Calu3 (cell line): ENCODE measurements at regions not wholly inside any gene's neighbourhood (a gene's known extent, or its start where the extent isn't known, plus 50 kb on each side); places are given as distances from the start of the nearest gene placed in this dataset.

Experiments used
- BruUV-seq: library from RNA; stranded (reverse); fragments of 400-500 nt; replicated peaks from 2 replicates; lab custom pipeline; 2021; lab: Mats Ljungman, UMichigan
- CTCF ChIA-PET: fragments of 300-600 bp; sonication (Branson Sonifier 250); formaldehyde crosslinking; loops from one replicate; lab custom pipeline; 2022; ENCODE audit warnings: antibody characterized with exemption; lab: Charles Lee
- DNase-seq: peaks from one replicate; pipeline ENCODE4 v3.0.0; 2022
- H3K27ac Mint-ChIP-seq: one replicate; pipeline ENCODE4 v1.8.0; 2022; ENCODE audit warnings: mixed read lengths; ENCODE audit not compliant: unreplicated experiment
- H3K27me3 Mint-ChIP-seq: one replicate; pipeline ENCODE4 v1.8.0; 2022; ENCODE audit warnings: mixed read lengths; ENCODE audit not compliant: unreplicated experiment
- H3K36me3 Mint-ChIP-seq: one replicate; pipeline ENCODE4 v1.8.0; 2022; ENCODE audit warnings: mild to moderate bottlenecking, moderate library complexity, mixed read lengths; ENCODE audit not compliant: insufficient read depth, unreplicated experiment
- H3K4me1 Mint-ChIP-seq: one replicate; pipeline ENCODE4 v1.8.0; 2022; ENCODE audit warnings: mild to moderate bottlenecking, low read depth, mixed read lengths; ENCODE audit not compliant: unreplicated experiment
- H3K4me3 Mint-ChIP-seq: one replicate; pipeline ENCODE4 v1.8.0; 2022; ENCODE audit warnings: mild to moderate bottlenecking, low read depth, moderate library complexity, mixed read lengths; ENCODE audit not compliant: unreplicated experiment
- H3K9me3 Mint-ChIP-seq: one replicate; pipeline ENCODE4 v1.8.0; 2022; ENCODE audit warnings: low read depth, mixed read lengths; ENCODE audit not compliant: unreplicated experiment
- CTCF ChIP-seq: fragments of 200-600 bp; IDR thresholded peaks from one replicate; pipeline ENCODE4 v1.8.0; 2022; ENCODE audit warnings: antibody characterized with exemption; ENCODE audit not compliant: unreplicated experiment
- intact Hi-C: fragments of 100-400 bp; cut with micrococcal nuclease; formaldehyde crosslinking; loops from one replicate; pipeline ENCODE4 v1.10.0; 2022; ENCODE audit not compliant: unreplicated experiment

DNA sequence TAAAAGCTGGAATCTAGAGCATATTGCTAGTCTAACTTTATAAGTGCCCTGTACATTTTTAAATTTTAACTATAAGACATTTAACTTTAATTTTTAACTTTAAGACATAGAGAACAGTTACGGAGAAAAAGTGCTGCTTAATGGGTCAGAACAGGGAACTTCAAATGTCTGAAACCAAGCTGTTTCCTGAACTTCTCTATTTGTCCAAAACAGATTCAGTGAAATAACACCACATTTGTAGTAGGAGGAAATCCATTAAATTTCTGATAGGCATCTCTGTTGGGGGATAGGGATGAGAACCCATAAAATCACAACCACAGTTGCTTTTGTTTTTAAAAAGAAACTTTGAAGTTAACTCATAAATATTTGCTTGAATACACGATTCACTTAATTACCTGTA, 170.8 kb upstream of the ANK3 start:
- BruUV-seq: no TSS peak
- intact Hi-C loops: no loop called here
- no peak for DNase-seq
- Mint-ChIP-seq H3K36me3 (no peaks in the 10 kb centered on the region), H3K27me3 (no peaks in the 10 kb centered on the region), H3K4me3 (no peak overlapping the region), H3K27ac (no peak overlapping the region), H3K9me3 (peaks cover under 1% of the 10 kb centered on the region), H3K4me1 (peaks cover 6% of the 10 kb centered on the region)
- no peak for TF ChIP-seq CTCF
- CTCF ChIA-PET: no interaction called here

GRCh38 chr10:60555700-60556099, 166.0 kb upstream of the ANK3 start:
- CTCF ChIA-PET: no interaction called here

DNA sequence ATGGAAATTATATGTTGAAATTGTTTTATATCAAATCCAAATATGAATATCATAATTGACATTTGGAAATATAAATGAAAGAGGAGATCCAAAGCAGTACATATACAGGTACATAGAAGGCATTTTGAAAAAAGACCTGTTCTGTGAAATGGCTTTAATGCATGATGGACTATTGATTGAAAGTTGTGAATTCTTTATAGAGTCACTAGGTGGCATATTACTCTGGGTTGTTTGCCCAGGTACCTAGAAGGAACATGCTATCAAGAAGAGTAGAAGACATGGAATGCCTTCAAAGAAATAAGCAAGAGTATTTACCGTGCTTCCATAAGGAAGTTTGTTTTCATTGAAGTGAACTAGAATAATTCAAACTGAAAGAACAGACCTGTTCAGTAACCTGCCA, 160.0 kb upstream of the ANK3 start:
- Mint-ChIP-seq H3K4me3 (no peak overlapping the region), H3K27ac (no peak overlapping the region), H3K36me3 (no peaks in the 10 kb centered on the region), H3K4me1 (no peaks in the 10 kb centered on the region), H3K9me3 (no peaks in the 10 kb centered on the region), H3K27me3 (no peaks in the 10 kb centered on the region)
- intact Hi-C loops: loop anchor here (1.0 to 2.0 kb wide), 3 partner anchors 98 to 219 kb away; no protein-coding TSS in a partner anchor
- BruUV-seq: no TSS peak
- peak; percentile 5 for DNase-seq
- peak; percentile 62 for TF ChIP-seq CTCF
- CTCF ChIA-PET: interaction anchor here (0.6 kb wide), 2 partner anchors 40 to 396 kb away, joined by 3 read pairs; no protein-coding TSS in a partner anchor

More at GRCh38 chr10:60555700-60556099, 166.0 kb upstream of the ANK3 start:
- BruUV-seq: no TSS peak
- DNase-seq: no peak
- peaks cover 6% of the 10 kb centered on the region for H3K4me1 Mint-ChIP-seq
- H3K4me3 Mint-ChIP-seq: no peak overlapping the region
- H3K27ac Mint-ChIP-seq: no peak overlapping the region
- no peaks in the 10 kb centered on the region for H3K36me3 Mint-ChIP-seq
- no peaks in the 10 kb centered on the region for H3K27me3 Mint-ChIP-seq
- TF ChIP-seq CTCF: no peak
- H3K9me3 Mint-ChIP-seq: no peaks in the 10 kb centered on the region
- intact Hi-C loops: no loop called here

- Mint-ChIP-seq H3K4me1 (no peaks in the 10 kb centered on the region), H3K36me3 (no peaks in the 10 kb centered on the region), H3K27me3 (no peaks in the 10 kb centered on the region), H3K27ac (no peak overlapping the region), H3K4me3 (no peak overlapping the region), H3K9me3 (no peaks in the 10 kb centered on the region)
- no peak for TF ChIP-seq CTCF
- CTCF ChIA-PET: no interaction called here
- no peak for DNase-seq
- intact Hi-C loops: no loop called here
- no TSS peak for BruUV-seq
Measured at GRCh38 chr10:60542657-60543056, 153.0 kb upstream of the ANK3 start.
